ENCODE measurements at regions not wholly inside any gene's neighbourhood (a gene's known extent, or its start where the extent isn't known, plus 50 kb on each side); places are given as distances from the start of the nearest gene placed in this dataset.

- no peak for DNase-seq
- H4K5ac ChIP-seq (ENCODE audit: low read depth, low read length), result no peak overlapping the region
- no peaks in the 10 kb centered on the region for H3K9me1 ChIP-seq (ENCODE audit: insufficient read depth, low read length)
- in situ Hi-C loops (cut with MboI; ENCODE audit: low sequenced_read_pairs) (no loop called here), dilution Hi-C loops (cut with HindIII; ENCODE audit: low sequenced_read_pairs, unreplicated experiment) (no loop called here), intact Hi-C loops (cut with micrococcal nuclease) (no loop called here)
- H2BK120ac ChIP-seq (ENCODE audit: low read depth, low read length), result no peak overlapping the region
- ChIA-PET POLR2A (ENCODE audit: unreplicated experiment) (no interaction called here), CTCF (no interaction called here)
- H2AK9ac ChIP-seq (replicated peaks; ENCODE audit: low read depth, low read length, poor library complexity), result no peak overlapping the region
- no peaks in the 10 kb centered on the region for H3K36me3 ChIP-seq (ENCODE audit: control insufficient read depth, insufficient read depth, low read length)
- no peak overlapping the region for H2BK5ac ChIP-seq (ENCODE audit: low read depth, low read length, poor library complexity, severe bottlenecking)
- no peaks in the 10 kb centered on the region for H4K20me1 ChIP-seq (ENCODE audit: insufficient read depth, low read length)
- H3K14ac ChIP-seq (replicated peaks; ENCODE audit: low read depth, low read length), result no peak overlapping the region
- no peaks in the 10 kb centered on the region for H3K79me1 ChIP-seq (ENCODE audit: low read depth in 1 of 2, low read length in 2 of 2)
- H3K27ac ChIP-seq (ENCODE audit: insufficient read depth, low read length), result no peak overlapping the region
- H3K27me3 ChIP-seq (ENCODE audit: control insufficient read depth, insufficient read depth, low read length), result no peaks in the 10 kb centered on the region
- no peak for TF ChIP-seq MXI1 (IDR thresholded peaks at IDR 0.05; ENCODE audit: borderline replicate concordance, low read depth, low read length)
- no peak overlapping the region for H2AFZ ChIP-seq (replicated peaks; ENCODE audit: low read length, poor library complexity)
- H2BK20ac ChIP-seq (ENCODE audit: low read depth, low read length), result no peak overlapping the region
- H3K4me3 ChIP-seq (ENCODE audit: insufficient read depth, low read depth, low read length), result no peak overlapping the region
- no peak overlapping the region for H3K9ac ChIP-seq (ENCODE audit: low read depth, low read length)
- no peak for ATAC-seq (ENCODE audit: low read depth)
- 0 out of 2 replicates have a peak, but pooled peaks cover 4% of the 10 kb centered on the region for H3K9me3 ChIP-seq (ENCODE audit: control insufficient read depth, insufficient read depth, low read length)
- H3K23ac ChIP-seq (ENCODE audit: low read depth, low read length), result no peak overlapping the region
- no peak overlapping the region for H3K4me2 ChIP-seq (ENCODE audit: low read depth, low read length)
- no peak overlapping the region for H3K4ac ChIP-seq (ENCODE audit: low read depth, low read length)
- no peak overlapping the region for H2AK5ac ChIP-seq (ENCODE audit: low read depth, low read length)
- H3K56ac ChIP-seq (ENCODE audit: extremely low read depth, insufficient read depth, low read length), result no peak overlapping the region
- no peak overlapping the region for H2BK15ac ChIP-seq (ENCODE audit: low read depth, low read length)
- no TSS peak for BruUV-seq (replicated peaks)
- no CpG with 5 or more reads among the region's 2 CpGs for WGBS, 2 experiments (ENCODE audit: extremely low coverage in 2 of 2, insufficient read length in 1 of 2)
- H4K8ac ChIP-seq (ENCODE audit: low read depth in 2 of 2, low read length in 2 of 2), result no peak overlapping the region
- no peak overlapping the region for H4K91ac ChIP-seq (ENCODE audit: insufficient read depth, low read depth, low read length)
- H3K4me1 ChIP-seq (ENCODE audit: control insufficient read depth, insufficient read depth, low read length), result no peaks in the 10 kb centered on the region
- H3K18ac ChIP-seq (ENCODE audit: low read depth, low read length), result no peak overlapping the region
Measured at GRCh38 chr11:91047882-91048281, 825.0 kb upstream of the CHORDC1 start.

Data from IMR-90 (cell line).